B cell (primary cell): ENCODE measurements at regions not wholly inside any gene's neighbourhood (a gene's known extent, or its start where the extent isn't known, plus 50 kb on each side); places are given as distances from the start of the nearest gene placed in this dataset.

Source experiments
- ATAC-seq: fragments of 200-7000 bp; cut with Tn5 transposase; one replicate; pipeline ENCODE4 v1.10.0; 2021; ENCODE audit warnings: low read depth, mild to moderate bottlenecking, moderate number of reproducible peaks, moderate library complexity
- CTCF ChIA-PET: fragments of 350-600 bp; sonication (Branson Sonifier 250); formaldehyde crosslinking; loops from one replicate; lab custom pipeline; 2021; ENCODE audit warnings: antibody characterized with exemption, inconsistent platforms; lab: Charles Lee
- POLR2A ChIA-PET: fragments of 350-600 bp; sonication (Branson Sonifier 250); formaldehyde crosslinking; loops from one replicate; lab custom pipeline; 2021; ENCODE audit warnings: antibody characterized with exemption; lab: Charles Lee
- DNase-seq: peaks from one replicate; pipeline ENCODE4 v3.0.0; 2013
- H2AFZ ChIP-seq: 2 replicates; pipeline ENCODE4 v1.6.1; 2012; ENCODE audit warnings: mild to moderate bottlenecking, low read depth, low read length; ENCODE audit not compliant: insufficient read depth, poor library complexity, severe bottlenecking
- H3K27ac ChIP-seq, 2 donors: 1 replicate in 1 of 2; 2 replicates in 1 of 2; pipeline ENCODE4 v1.5.1; 2012 to 2013; ENCODE audit warnings: low read length in 2 of 2, mild to moderate bottlenecking in 2 of 2, moderate library complexity in 1 of 2
- H3K27me3 ChIP-seq, 4 experiments: fragments of 200-600 bp in 1 of 4; sonication (generic) in 1 of 4; replicated peaks in 1 of 4; 1 replicate in 2 of 4; 2 replicates in 2 of 4; pipeline versions ENCODE4 v1.6.1 to v1.7.0; 2013 to 2016; ENCODE audit warnings: low read length in 3 of 4, mild to moderate bottlenecking in 2 of 4, mixed read lengths in 1 of 4, moderate library complexity in 1 of 4; ENCODE audit not compliant: insufficient read depth in 4 of 4, control insufficient read depth in 3 of 4; ENCODE audit errors: control extremely low read depth in 1 of 4
- H3K36me3 ChIP-seq, 2 experiments: replicated peaks in 1 of 2; 1 replicate in 1 of 2; 2 replicates in 1 of 2; pipeline versions ENCODE4 v1.6.1 to v1.7.1; 2013; ENCODE audit warnings: low read length in 1 of 2; ENCODE audit not compliant: insufficient read depth in 2 of 2, control insufficient read depth in 1 of 2; ENCODE audit errors: control extremely low read depth in 1 of 2, extremely low read depth in 1 of 2
- H3K4me1 ChIP-seq, 2 donors: fragments of 200-600 bp in 1 of 2; sonication (generic) in 1 of 2; 1 replicate in 1 of 2; 2 replicates in 1 of 2; pipeline versions ENCODE4 v1.5.1 to v1.6.1; 2013 to 2017; ENCODE audit warnings: low read length in 2 of 2; ENCODE audit not compliant: control insufficient read depth in 2 of 2, insufficient read depth in 2 of 2
- H3K4me2 ChIP-seq: replicated peaks from 2 replicates; pipeline ENCODE3; 2012; ENCODE audit warnings: mild to moderate bottlenecking, low read depth, low read length; ENCODE audit not compliant: poor library complexity, severe bottlenecking
- H3K4me3 ChIP-seq, 5 experiments: fragments of 200-600 bp in 1 of 5; sonication (generic) in 1 of 5; 1 replicate in 3 of 5; 2 replicates in 2 of 5; pipeline versions ENCODE4 v1.5.1 to v1.7.0; 2011 to 2016; ENCODE audit warnings: low read length in 4 of 5, mild to moderate bottlenecking in 4 of 5, low read depth in 2 of 5, control low read depth in 1 of 5, moderate library complexity in 1 of 5; ENCODE audit not compliant: insufficient read depth in 1 of 5; ENCODE audit errors: control extremely low read depth in 1 of 5, extremely low read depth in 1 of 5
- H3K79me2 ChIP-seq: fragments of 200-600 bp; sonication (generic); one replicate; pipeline ENCODE4 v1.6.0; 2016; ENCODE audit warnings: low read length; ENCODE audit not compliant: control insufficient read depth, insufficient read depth
- H3K9ac ChIP-seq: fragments of 200-600 bp; sonication (generic); 2 replicates; pipeline ENCODE4 v1.6.1; 2017; ENCODE audit warnings: mild to moderate bottlenecking, low read length, moderate library complexity
- H3K9me3 ChIP-seq, 3 donors: one replicate each; pipeline versions ENCODE4 v1.6.1 to v1.7.1; 2013; ENCODE audit warnings: low read length in 2 of 3; ENCODE audit not compliant: control insufficient read depth in 2 of 3, insufficient read depth in 1 of 3; ENCODE audit errors: control extremely low read depth in 1 of 3
- H4K20me1 ChIP-seq: 2 replicates; pipeline ENCODE4 v1.6.0; 2012; ENCODE audit warnings: mild to moderate bottlenecking, low read length; ENCODE audit not compliant: insufficient read depth, control insufficient read depth, poor library complexity, severe bottlenecking
- H3K27ac Mint-ChIP-seq: one replicate; pipeline ENCODE4 v1.8.0; 2021; ENCODE audit warnings: mixed read lengths
- H3K27me3 Mint-ChIP-seq: one replicate; pipeline ENCODE4 v1.8.0; 2021; ENCODE audit warnings: mixed read lengths
- H3K4me1 Mint-ChIP-seq: one replicate; pipeline ENCODE4 v1.8.0; 2021; ENCODE audit warnings: mixed read lengths
- H3K4me3 Mint-ChIP-seq: one replicate; pipeline ENCODE4 v1.8.0; 2021; ENCODE audit warnings: mixed read lengths
- H3K9me3 Mint-ChIP-seq: one replicate; pipeline ENCODE4 v1.8.0; 2022; ENCODE audit warnings: mixed read lengths; ENCODE audit not compliant: insufficient read depth
- CTCF ChIP-seq: fragments of 200-600 bp; IDR thresholded peaks from one replicate; pipeline ENCODE4 v1.8.0; 2022; ENCODE audit warnings: antibody characterized with exemption, mild to moderate bottlenecking
- EZH2 ChIP-seq: IDR thresholded peaks from 2 replicates; pipeline ENCODE4 v1.6.1; 2012; ENCODE audit warnings: borderline replicate concordance, low read depth, mild to moderate bottlenecking, moderate library complexity, low read length; ENCODE audit not compliant: insufficient read depth, poor library complexity, severe bottlenecking
- WGBS: methylation state at CpG from one replicate; pipeline ENCODE4 v1.1.5; 2013; ENCODE audit warnings: missing lambda C conversion rate; ENCODE audit not compliant: insufficient coverage; 5-methylcytosine and 5-hydroxymethylcytosine counted together
- intact Hi-C: fragments of 100-400 bp; cut with micrococcal nuclease; formaldehyde crosslinking; loops from one replicate; pipeline ENCODE4 v1.10.0; 2022

GRCh38 chr5:118518720-118519119 lies 469.6 kb downstream of the DTWD2 start:
- DNase-seq = no peak
- Histone ChIP-seq H3K36me3 (no peaks in the 10 kb centered on the region), H4K20me1 (no peaks in the 10 kb centered on the region), H3K4me2 (no peak overlapping the region), H3K79me2 (no peaks in the 10 kb centered on the region), H3K27me3 (no peaks in the 10 kb centered on the region), H3K4me3 (no peak overlapping the region), H3K9ac (no peak overlapping the region), H3K9me3 (no peaks in the 10 kb centered on the region), H2AFZ (no peak overlapping the region), H3K27ac (no peak overlapping the region), H3K4me1 (no peaks in the 10 kb centered on the region)
- no CpG with 5 or more reads among the region's 3 CpGs for WGBS
- no peak for ATAC-seq
- H3K27ac Mint-ChIP-seq = no peak overlapping the region
- H3K4me1 Mint-ChIP-seq = no peaks in the 10 kb centered on the region
- TF ChIP-seq CTCF (no peak), EZH2 (no peak)
- CTCF ChIA-PET = no interaction called here
- peaks cover 10% of the 10 kb centered on the region for H3K27me3 Mint-ChIP-seq
- H3K9me3 Mint-ChIP-seq = no peaks in the 10 kb centered on the region
- intact Hi-C loops = no loop called here
- H3K4me3 Mint-ChIP-seq = no peak overlapping the region
- POLR2A ChIA-PET = no interaction called here

- Histone ChIP-seq H2AFZ (no peak overlapping the region), H3K9ac (no peak overlapping the region), H3K36me3 (no peaks in the 10 kb centered on the region), H3K4me3 (no peak overlapping the region), H3K9me3 (peaks cover 0 to 3% (median 0%) of the 10 kb centered on the region in 3 donors), H3K4me2 (no peak overlapping the region), H3K27me3 (no peaks in the 10 kb centered on the region), H3K27ac (no peak overlapping the region), H3K4me1 (peaks cover 0 to 5% of the 10 kb centered on the region in 2 donors), H4K20me1 (no peaks in the 10 kb centered on the region), H3K79me2 (no peaks in the 10 kb centered on the region)
- Mint-ChIP-seq H3K4me3 (no peak overlapping the region), H3K27me3 (no peaks in the 10 kb centered on the region), H3K9me3 (no peaks in the 10 kb centered on the region), H3K4me1 (peaks cover 2% of the 10 kb centered on the region), H3K27ac (no peak overlapping the region)
- POLR2A ChIA-PET = no interaction called here
- TF ChIP-seq CTCF (no peak), EZH2 (no peak)
- WGBS = no CpG with 5 or more reads among the region's 1 CpG
- CTCF ChIA-PET = no interaction called here
- no peak for ATAC-seq
- intact Hi-C loops = no loop called here
- no peak for DNase-seq
Observed at GRCh38 chr5:118511846-118512245, 476.5 kb downstream of the DTWD2 start.
